Activated CD8-positive, alpha-beta memory T cell treated with anti-CD3 and anti-CD28 coated beads for 4 hours (primary cell): ENCODE measurements at regions not wholly inside any gene's neighbourhood (a gene's known extent, or its start where the extent isn't known, plus 50 kb on each side); places are given as distances from the start of the nearest gene placed in this dataset.
"Not testable (repeated sequence)": the region's sequence is repeated elsewhere in the genome, so short reads cannot be mapped to it uniquely, and the experiment has no call there.

Experiments used
- DNase-seq, 2 donors: peaks; one replicate each; pipeline ENCODE4 v3.0.0-alpha.2; 2020; ENCODE audit warnings: low read depth in 2 of 2

DNA sequence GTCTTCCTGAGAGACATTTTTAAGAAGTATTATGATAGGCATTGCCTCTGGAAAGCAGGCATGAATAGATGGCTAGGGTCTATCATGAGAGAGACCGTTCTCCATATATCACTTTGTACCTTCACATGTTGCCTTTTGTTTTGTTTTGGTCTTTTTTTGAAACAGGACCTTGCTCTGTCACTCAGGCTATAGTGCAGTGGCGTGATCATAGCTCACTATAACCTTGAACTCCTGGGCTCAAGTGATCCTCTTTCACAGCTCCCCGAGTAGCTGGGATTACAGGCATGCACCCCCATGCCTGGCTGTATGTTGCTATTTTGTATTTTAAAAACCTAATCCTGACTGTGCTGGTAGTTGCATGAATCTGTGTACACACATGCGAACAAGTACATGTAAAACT, 869.6 kb upstream of the DEFB115 start:
- DNase-seq, result not testable (repeated sequence)

GRCh38 chr20:30393523-30393922, 863.9 kb upstream of the DEFB115 start:
- not testable (repeated sequence) for DNase-seq

DNA sequence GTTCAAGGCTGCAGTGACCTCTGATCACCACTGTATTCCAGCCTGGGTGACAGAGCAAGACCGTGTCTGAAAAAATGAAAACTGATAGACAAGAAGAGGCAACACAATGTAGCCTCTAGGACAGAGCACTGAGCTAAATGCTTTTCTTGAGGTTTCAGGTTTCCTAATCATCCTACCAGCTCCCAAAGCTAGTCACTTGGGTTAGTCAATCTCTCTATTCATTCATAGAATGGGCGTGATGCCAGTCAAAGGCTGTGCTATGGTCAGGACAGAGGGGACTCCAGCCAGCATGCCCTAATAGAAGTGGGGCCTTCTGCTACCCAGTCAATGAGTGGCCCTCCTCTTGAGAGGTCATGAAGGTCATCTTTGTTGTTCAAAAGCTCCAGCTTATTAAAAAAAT, 860.4 kb upstream of the DEFB115 start:
- not testable (repeated sequence) for DNase-seq

- not testable (repeated sequence) for DNase-seq
Observed at GRCh38 chr20:30405061-30405460, 852.4 kb upstream of the DEFB115 start.

DNA sequence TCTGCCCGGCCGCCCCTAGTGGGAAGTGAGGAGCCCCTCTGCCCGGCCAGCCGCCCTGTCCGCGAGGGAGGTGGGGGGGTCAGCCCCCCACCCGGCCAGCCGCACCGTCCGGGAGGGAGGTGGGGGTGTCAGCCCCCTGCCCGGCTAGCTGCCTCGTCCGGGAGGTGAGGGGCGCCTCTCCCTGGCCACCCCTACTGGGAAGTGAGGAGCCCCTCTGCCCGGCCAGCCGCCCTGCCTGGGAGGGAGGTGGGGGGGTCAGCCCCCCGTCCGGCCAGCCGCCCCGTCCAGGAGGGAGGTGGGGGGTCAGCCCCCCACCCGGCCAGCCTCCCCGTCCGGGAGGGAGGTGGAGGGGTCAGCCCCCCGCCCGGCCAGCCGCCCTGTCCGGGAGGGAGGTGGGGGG, 851.9 kb upstream of the DEFB115 start:
- not testable (repeated sequence) for DNase-seq

- DNase-seq, result not testable (repeated sequence)
Observed at GRCh38 chr20:30406370-30406769, 851.1 kb upstream of the DEFB115 start.

- no peak for DNase-seq
Observed at GRCh38 chr20:30412972-30413371, 844.5 kb upstream of the DEFB115 start.

DNA sequence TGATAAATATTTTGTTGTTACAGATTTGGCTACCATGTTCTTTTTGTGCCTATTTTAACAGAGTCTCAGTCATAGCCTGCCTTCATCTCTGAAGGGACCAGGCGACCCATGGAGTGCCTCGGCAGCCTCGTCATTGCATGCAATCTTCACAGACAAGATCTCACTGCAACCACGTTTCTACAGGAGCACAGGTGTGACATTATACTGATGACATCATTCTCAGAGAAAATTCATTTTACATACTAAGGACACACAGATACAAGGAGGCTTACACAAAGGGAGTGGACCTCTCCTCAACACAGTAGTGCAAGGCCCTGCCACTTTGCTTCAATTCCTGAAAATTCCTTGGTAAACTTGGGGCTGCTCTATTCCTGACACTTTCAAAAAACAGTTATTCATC, 840.1 kb upstream of the DEFB115 start:
- DNase-seq, result not testable (repeated sequence)

- DNase-seq, result not testable (repeated sequence)
Observed at GRCh38 chr20:30418378-30418777, 839.1 kb upstream of the DEFB115 start.

DNA sequence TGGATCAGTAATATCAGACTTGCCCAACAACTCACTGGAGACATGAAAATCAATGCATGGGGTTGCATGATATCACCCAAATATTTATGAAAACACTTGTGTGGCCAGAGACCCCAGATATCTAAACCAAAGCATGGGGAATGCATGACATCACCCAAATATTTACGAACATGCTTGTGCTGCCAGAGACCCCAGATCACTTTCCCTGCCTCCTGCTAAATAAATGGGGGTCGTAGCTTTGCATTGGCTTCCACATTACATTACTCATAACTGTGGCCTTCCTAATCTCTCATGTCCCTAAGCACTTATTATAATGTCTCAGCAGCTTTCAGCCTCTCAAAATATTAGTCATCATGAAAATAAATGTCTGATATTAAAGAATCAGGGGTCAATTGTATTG, 838.0 kb upstream of the DEFB115 start:
- no peak for DNase-seq

GRCh38 chr20:30419871-30420420, 837.5 kb upstream of the DEFB115 start:
- DNase-seq, result not testable (repeated sequence)
